ENCODE measurements at regions not wholly inside any gene's neighbourhood (a gene's known extent, or its start where the extent isn't known, plus 50 kb on each side); places are given as distances from the start of the nearest gene placed in this dataset.

GRCh38 chr18:76202322-76202721 is 292.7 kb downstream of the ZNF516 start:
- no peak for DNase-seq (ENCODE audit: low spot score)

GRCh38 chr18:76195601-76196000 is 299.4 kb downstream of the ZNF516 start:
- no peak for DNase-seq (ENCODE audit: low spot score)

- DNase-seq (ENCODE audit: low spot score), result no peak
Measured at GRCh38 chr18:76188097-76188496, 306.9 kb downstream of the ZNF516 start.

GRCh38 chr18:76179257-76179656 is 315.8 kb downstream of the ZNF516 start:
- DNase-seq (ENCODE audit: low spot score), result no peak

GRCh38 chr18:76177160-76177559 is 317.9 kb downstream of the ZNF516 start:
- no peak for DNase-seq (ENCODE audit: low spot score)

GRCh38 chr18:76174451-76174850 is 320.6 kb downstream of the ZNF516 start:
- no peak for DNase-seq (ENCODE audit: low spot score)

- no peak for DNase-seq (ENCODE audit: low spot score)
Measured at GRCh38 chr18:76169733-76170132, 325.3 kb downstream of the ZNF516 start.

GRCh38 chr18:76167845-76168621 is 327.0 kb downstream of the ZNF516 start:
- no peak for DNase-seq (ENCODE audit: low spot score)

- no peak for DNase-seq (ENCODE audit: low spot score)
Measured at GRCh38 chr18:76167410-76167809, 327.6 kb downstream of the ZNF516 start.

GRCh38 chr18:76162886-76163285 is 332.2 kb downstream of the ZNF516 start:
- DNase-seq (ENCODE audit: low spot score), result no peak

- DNase-seq (ENCODE audit: low spot score), result no peak
Measured at GRCh38 chr18:76161983-76162382, 333.1 kb downstream of the ZNF516 start.

GRCh38 chr18:76153691-76154090 is 341.4 kb downstream of the ZNF516 start:
- no peak for DNase-seq (ENCODE audit: low spot score)

GRCh38 chr18:76149734-76150133 is 345.3 kb downstream of the ZNF516 start:
- no peak for DNase-seq (ENCODE audit: low spot score)

GRCh38 chr18:76149284-76149683 is 345.8 kb downstream of the ZNF516 start:
- DNase-seq (ENCODE audit: low spot score), result no peak

GRCh38 chr18:76145521-76146376 is 349.3 kb downstream of the ZNF516 start:
- no peak for DNase-seq (ENCODE audit: low spot score)

GRCh38 chr18:76144844-76145243 is 350.2 kb downstream of the ZNF516 start:
- no peak for DNase-seq (ENCODE audit: low spot score)

GRCh38 chr18:76142611-76143010 is 352.4 kb downstream of the ZNF516 start:
- no peak for DNase-seq (ENCODE audit: low spot score)

GRCh38 chr18:76139844-76140243 is 355.2 kb downstream of the ZNF516 start:
- DNase-seq (ENCODE audit: low spot score), result no peak

GRCh38 chr18:76137216-76137615 is 357.8 kb downstream of the ZNF516 start:
- DNase-seq (ENCODE audit: low spot score), result no peak

- no peak for DNase-seq (ENCODE audit: low spot score)
Measured at GRCh38 chr18:76136701-76137100, 358.3 kb downstream of the ZNF516 start.

- DNase-seq (ENCODE audit: low spot score), result no peak
Measured at GRCh38 chr18:76134628-76135027, 360.4 kb downstream of the ZNF516 start.

- no peak for DNase-seq (ENCODE audit: low spot score)
Measured at GRCh38 chr18:76133873-76134272, 361.2 kb downstream of the ZNF516 start.

- DNase-seq (ENCODE audit: low spot score), result peak; percentile 22
Measured at GRCh38 chr18:76131738-76132137, 363.3 kb downstream of the ZNF516 start.

All from AG08395 (cell line).